Choroid plexus epithelial cell (primary cell): ENCODE measurements at regions not wholly inside any gene's neighbourhood (a gene's known extent, or its start where the extent isn't known, plus 50 kb on each side); places are given as distances from the start of the nearest gene placed in this dataset.

Source experiments
- DNase-seq: peaks from one replicate; pipeline ENCODE4 v3.0.0-alpha.2; 2010; ENCODE audit warnings: low read depth
- H3K4me3 ChIP-seq: 2 replicates; pipeline ENCODE4 v1.5.1; 2011; ENCODE audit warnings: low read depth, mild to moderate bottlenecking, control low read depth, low read length, moderate library complexity
- TF ChIP-seq, protein P1 (sequence below): conservative IDR thresholded peaks from 2 replicates; pipeline ENCODE4 v1.5.1; 2011; ENCODE audit warnings: low read depth, mild to moderate bottlenecking, control low read depth, inconsistent platforms, low read length, moderate library complexity

- TF ChIP-seq, protein P1, sequence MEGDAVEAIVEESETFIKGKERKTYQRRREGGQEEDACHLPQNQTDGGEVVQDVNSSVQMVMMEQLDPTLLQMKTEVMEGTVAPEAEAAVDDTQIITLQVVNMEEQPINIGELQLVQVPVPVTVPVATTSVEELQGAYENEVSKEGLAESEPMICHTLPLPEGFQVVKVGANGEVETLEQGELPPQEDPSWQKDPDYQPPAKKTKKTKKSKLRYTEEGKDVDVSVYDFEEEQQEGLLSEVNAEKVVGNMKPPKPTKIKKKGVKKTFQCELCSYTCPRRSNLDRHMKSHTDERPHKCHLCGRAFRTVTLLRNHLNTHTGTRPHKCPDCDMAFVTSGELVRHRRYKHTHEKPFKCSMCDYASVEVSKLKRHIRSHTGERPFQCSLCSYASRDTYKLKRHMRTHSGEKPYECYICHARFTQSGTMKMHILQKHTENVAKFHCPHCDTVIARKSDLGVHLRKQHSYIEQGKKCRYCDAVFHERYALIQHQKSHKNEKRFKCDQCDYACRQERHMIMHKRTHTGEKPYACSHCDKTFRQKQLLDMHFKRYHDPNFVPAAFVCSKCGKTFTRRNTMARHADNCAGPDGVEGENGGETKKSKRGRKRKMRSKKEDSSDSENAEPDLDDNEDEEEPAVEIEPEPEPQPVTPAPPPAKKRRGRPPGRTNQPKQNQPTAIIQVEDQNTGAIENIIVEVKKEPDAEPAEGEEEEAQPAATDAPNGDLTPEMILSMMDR, result no peak
- no peak overlapping the region for H3K4me3 ChIP-seq
- DNase-seq, result no peak
These were observed 604.9 kb upstream of the AGTR1 start for GRCh38 chr3:148092624-148093347.

GRCh38 chr3:148093753-148094152, 604.0 kb upstream of the AGTR1 start:
- TF ChIP-seq, protein P1, result no peak
- DNase-seq, result no peak
- H3K4me3 ChIP-seq, result no peak overlapping the region

DNA sequence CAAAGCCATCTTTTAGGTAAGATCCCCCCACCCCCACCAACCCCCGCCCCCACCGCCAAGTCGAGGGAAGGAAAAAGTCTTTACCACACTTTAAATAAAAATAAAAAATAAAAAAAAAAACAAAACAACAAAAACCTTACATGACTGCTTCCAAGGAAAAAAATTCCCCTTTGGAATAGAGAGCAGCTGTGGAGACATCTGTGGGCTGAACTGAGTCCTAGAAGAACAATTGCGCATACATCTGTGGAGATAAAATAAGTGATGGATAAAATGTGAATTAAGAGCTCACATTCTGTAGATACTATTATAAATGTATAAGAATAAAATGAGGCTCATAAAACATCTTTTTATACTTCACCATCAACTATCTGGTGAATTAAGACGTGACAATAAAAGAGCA, 601.7 kb upstream of the AGTR1 start:
- TF ChIP-seq, protein P1, result no peak
- no peak for DNase-seq
- H3K4me3 ChIP-seq, result no peak overlapping the region

GRCh38 chr3:148100476-148100875, 597.2 kb upstream of the AGTR1 start:
- H3K4me3 ChIP-seq, result no peak overlapping the region
- DNase-seq, result peak; percentile 44
- TF ChIP-seq, protein P1, result no peak

DNA sequence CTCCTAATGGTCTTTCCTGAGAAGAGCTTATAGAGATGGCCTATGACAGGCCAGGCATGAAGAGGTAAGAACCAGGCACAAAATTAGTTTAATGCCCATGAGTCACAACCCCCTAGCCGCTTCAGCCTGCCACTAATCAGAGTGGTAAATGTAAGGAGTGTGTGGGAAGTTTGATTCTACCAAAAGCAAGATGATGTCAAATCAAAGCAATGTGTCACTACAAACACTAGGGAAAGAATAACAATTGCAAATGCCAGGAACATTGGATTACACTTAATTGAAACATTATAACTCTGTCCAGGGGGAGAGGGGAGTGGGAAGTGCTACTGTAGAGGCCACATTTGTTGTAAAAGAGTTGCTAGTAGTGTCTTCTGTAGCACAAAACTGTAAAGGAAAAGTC, 596.6 kb upstream of the AGTR1 start:
- no peak for DNase-seq
- TF ChIP-seq, protein P1, result no peak
- H3K4me3 ChIP-seq, result no peak overlapping the region

DNA sequence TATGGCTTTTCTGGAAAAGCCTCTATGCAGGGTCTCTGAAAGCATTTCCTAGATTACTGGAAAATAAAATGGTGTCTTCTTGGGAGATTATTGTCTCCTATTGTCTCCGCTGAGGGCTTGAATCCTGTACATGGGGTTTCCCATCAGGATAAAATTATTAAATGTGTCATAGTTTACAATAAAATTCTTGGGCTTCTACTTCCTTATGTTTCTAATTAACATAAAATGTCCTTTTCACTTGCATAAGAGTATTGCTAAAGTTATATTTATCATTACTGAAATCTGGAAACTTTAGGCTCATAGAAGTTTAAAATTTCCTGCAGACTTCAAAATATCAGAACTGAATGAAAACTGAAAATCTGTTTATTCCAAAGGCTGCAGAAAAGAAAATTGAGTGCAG, 595.5 kb upstream of the AGTR1 start:
- TF ChIP-seq, protein P1, result no peak
- DNase-seq, result no peak
- no peak overlapping the region for H3K4me3 ChIP-seq

DNA sequence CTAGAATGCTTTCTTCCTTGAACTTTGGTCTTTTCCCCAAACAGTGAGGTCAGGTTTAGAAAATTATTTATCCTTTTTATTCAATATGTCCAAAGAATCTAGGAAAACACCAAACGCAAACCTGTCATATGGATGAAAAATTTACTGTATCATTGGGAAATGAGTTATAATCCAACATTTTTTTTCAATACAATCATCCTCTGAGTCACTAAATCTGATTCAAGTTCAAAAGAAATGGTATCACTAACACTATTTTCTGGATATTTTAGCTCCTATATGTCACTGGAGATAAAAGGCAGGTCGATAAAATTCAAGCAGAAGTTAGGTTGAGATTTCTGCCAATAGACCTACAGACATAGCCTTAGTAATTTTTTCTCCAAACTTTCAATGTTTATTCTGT, 591.6 kb upstream of the AGTR1 start:
- DNase-seq, result no peak
- TF ChIP-seq, protein P1, result no peak
- H3K4me3 ChIP-seq, result no peak overlapping the region
